Smooth muscle cell (in vitro differentiated cells): ENCODE measurements at regions not wholly inside any gene's neighbourhood (a gene's known extent, or its start where the extent isn't known, plus 50 kb on each side); places are given as distances from the start of the nearest gene placed in this dataset.

Experiments used
- DNase-seq: peaks from one replicate; lab custom pipeline; 2025; ENCODE audit not compliant: unreplicated experiment; lab: John Stamatoyannopoulos, UW
- H2AFZ ChIP-seq: fragments of 200-600 bp; sonication (generic); 2 replicates; pipeline ENCODE4 v1.6.0; 2016; ENCODE audit warnings: antibody characterized with exemption, low read depth, mild to moderate bottlenecking
- H3F3A ChIP-seq: fragments of 200-600 bp; sonication (generic); 2 replicates; pipeline ENCODE4 v1.6.0; 2017; ENCODE audit warnings: antibody characterized with exemption, low read depth
- H3K27ac ChIP-seq: fragments of 200-600 bp; sonication (generic); 2 replicates; pipeline ENCODE4 v1.5.1; 2016; ENCODE audit warnings: low read depth, mild to moderate bottlenecking
- H3K27me3 ChIP-seq: fragments of 200-600 bp; sonication (generic); 2 replicates; pipeline ENCODE4 v1.6.1; 2016; ENCODE audit warnings: low read depth, mild to moderate bottlenecking
- H3K36me3 ChIP-seq: fragments of 200-600 bp; sonication (generic); 2 replicates; pipeline ENCODE4 v1.5.1; 2016; ENCODE audit warnings: low read depth
- H3K4me1 ChIP-seq: fragments of 200-600 bp; sonication (generic); 2 replicates; pipeline ENCODE4 v1.5.1; 2016; ENCODE audit warnings: low read depth
- H3K4me2 ChIP-seq: fragments of 200-600 bp; sonication (generic); 2 replicates; pipeline ENCODE4 v1.6.0; 2016; ENCODE audit warnings: mild to moderate bottlenecking
- H3K4me3 ChIP-seq: fragments of 200-600 bp; sonication (generic); 2 replicates; pipeline ENCODE4 v1.5.1; 2016; ENCODE audit warnings: mild to moderate bottlenecking
- H3K79me2 ChIP-seq: fragments of 200-600 bp; sonication (generic); 2 replicates; pipeline ENCODE4 v1.6.0; 2016; ENCODE audit warnings: low read depth, mild to moderate bottlenecking
- H3K9ac ChIP-seq: fragments of 200-600 bp; sonication (generic); 2 replicates; pipeline ENCODE4 v1.6.0; 2016; ENCODE audit warnings: low read depth
- H3K9me3 ChIP-seq: fragments of 200-600 bp; sonication (generic); replicated peaks from 2 replicates; pipeline ENCODE4 v1.5.1; 2016; ENCODE audit warnings: low read depth
- H4K20me1 ChIP-seq: fragments of 200-600 bp; sonication (generic); 2 replicates; pipeline ENCODE4 v1.6.0; 2016; ENCODE audit warnings: low read depth
- CTCF ChIP-seq: fragments of 200-600 bp; sonication (generic); IDR thresholded peaks from 2 replicates; pipeline ENCODE4 v1.5.1; 2017; ENCODE audit warnings: borderline replicate concordance, mild to moderate bottlenecking, antibody characterized with exemption; ENCODE audit not compliant: insufficient read depth, poor library complexity, severe bottlenecking
- WGBS: methylation state at CpG from one replicate; pipeline ENCODE4 v1.1.7; 2016; ENCODE audit warnings: low lambda C conversion rate; 5-methylcytosine and 5-hydroxymethylcytosine counted together

GRCh38 chr16:55118701-55119260 lies 188.1 kb downstream of the IRX5 start:
- 94% methylated on average over 10 of the region's 10 CpGs for WGBS
- no peaks in the 10 kb centered on the region for H3K9me3 ChIP-seq
- no peak overlapping the region for H3K4me2 ChIP-seq
- no peaks in the 10 kb centered on the region for H3K4me1 ChIP-seq
- no peaks in the 10 kb centered on the region for H4K20me1 ChIP-seq
- H3K79me2 ChIP-seq, result no peaks in the 10 kb centered on the region
- peaks cover 5% of the 10 kb centered on the region for H3F3A ChIP-seq
- no peak overlapping the region for H3K4me3 ChIP-seq
- no peaks in the 10 kb centered on the region for H3K27me3 ChIP-seq
- no peak overlapping the region for H3K9ac ChIP-seq
- no peak overlapping the region for H2AFZ ChIP-seq
- no peak for DNase-seq
- no peak overlapping the region for H3K27ac ChIP-seq
- no peak for TF ChIP-seq CTCF
- no peaks in the 10 kb centered on the region for H3K36me3 ChIP-seq

DNA sequence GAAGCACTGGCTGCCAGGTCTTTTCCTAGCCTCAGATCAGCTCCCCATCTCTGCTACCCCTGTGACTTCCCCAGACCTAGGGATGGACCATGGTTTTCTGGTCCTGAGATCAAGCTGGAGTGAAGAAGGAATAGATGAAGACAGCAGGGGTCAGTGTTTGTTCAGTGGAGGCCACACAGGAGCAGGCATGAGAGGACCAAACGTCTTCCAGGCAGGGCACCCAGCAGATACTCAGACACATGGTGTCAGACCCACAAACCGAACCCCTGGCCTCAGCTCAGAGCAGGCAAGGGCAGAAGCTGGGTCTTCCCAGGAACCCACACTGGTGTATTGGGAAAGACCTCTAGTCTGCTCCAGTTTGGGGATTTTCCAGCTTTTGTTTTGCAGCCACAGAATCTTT lies 189.7 kb downstream of the IRX5 start:
- Histone ChIP-seq H3K4me1 (no peaks in the 10 kb centered on the region), H3K27me3 (no peaks in the 10 kb centered on the region), H3K4me2 (no peak overlapping the region), H3K79me2 (no peaks in the 10 kb centered on the region), H3K27ac (no peak overlapping the region), H3K9me3 (no peaks in the 10 kb centered on the region), H3K4me3 (no peak overlapping the region), H4K20me1 (no peaks in the 10 kb centered on the region), H3F3A (peaks cover 5% of the 10 kb centered on the region), H3K36me3 (no peaks in the 10 kb centered on the region), H3K9ac (no peak overlapping the region), H2AFZ (no peak overlapping the region)
- TF ChIP-seq CTCF, result peak; percentile 20
- WGBS, result 18% methylated on average over 2 of the region's 2 CpGs
- no peak for DNase-seq

DNA sequence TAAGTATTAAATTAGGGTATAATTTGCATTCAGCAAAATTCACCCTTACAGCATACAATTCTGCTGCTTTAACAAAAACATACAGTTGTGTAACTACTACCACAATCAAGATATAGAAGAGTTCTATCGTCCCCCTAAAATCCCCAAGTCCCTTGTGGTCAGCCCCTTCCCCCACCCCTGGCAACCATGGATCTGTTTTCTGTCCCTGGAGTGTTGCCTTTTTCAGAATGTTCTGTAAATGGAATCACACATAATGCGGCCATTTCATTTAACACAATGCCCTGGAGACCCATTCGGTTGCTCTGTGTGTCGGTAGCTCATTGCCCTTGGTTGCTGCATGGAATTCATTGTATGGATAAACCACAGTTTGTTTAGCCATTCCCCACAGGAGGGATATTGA lies 190.2 kb downstream of the IRX5 start:
- no peak overlapping the region for H3K4me3 ChIP-seq
- H3K4me2 ChIP-seq, result no peak overlapping the region
- H3K4me1 ChIP-seq, result no peaks in the 10 kb centered on the region
- no peaks in the 10 kb centered on the region for H3K79me2 ChIP-seq
- no peak overlapping the region for H3K9ac ChIP-seq
- 64% methylated on average over 4 of the region's 4 CpGs for WGBS
- H3K27me3 ChIP-seq, result no peaks in the 10 kb centered on the region
- no peaks in the 10 kb centered on the region for H4K20me1 ChIP-seq
- no peak overlapping the region for H2AFZ ChIP-seq
- no peak for DNase-seq
- peaks cover 4% of the 10 kb centered on the region for H3F3A ChIP-seq
- no peak overlapping the region for H3K27ac ChIP-seq
- TF ChIP-seq CTCF, result no peak
- H3K9me3 ChIP-seq, result no peaks in the 10 kb centered on the region
- no peaks in the 10 kb centered on the region for H3K36me3 ChIP-seq

- H3K4me2 ChIP-seq, result no peak overlapping the region
- H3K9me3 ChIP-seq, result no peaks in the 10 kb centered on the region
- H3K4me3 ChIP-seq, result no peak overlapping the region
- no peaks in the 10 kb centered on the region for H3K36me3 ChIP-seq
- no peak for TF ChIP-seq CTCF
- H3F3A ChIP-seq, result no peaks in the 10 kb centered on the region
- H3K27me3 ChIP-seq, result no peaks in the 10 kb centered on the region
- DNase-seq, result no peak
- H4K20me1 ChIP-seq, result no peaks in the 10 kb centered on the region
- H3K79me2 ChIP-seq, result no peaks in the 10 kb centered on the region
- no peak overlapping the region for H3K9ac ChIP-seq
- 92% methylated on average over 1 of the region's 1 CpG for WGBS
- no peak overlapping the region for H2AFZ ChIP-seq
- no peaks in the 10 kb centered on the region for H3K4me1 ChIP-seq
- no peak overlapping the region for H3K27ac ChIP-seq
Measured at GRCh38 chr16:55123652-55124051, 193.0 kb downstream of the IRX5 start.
